Activated naive CD8-positive, alpha-beta T cell treated with anti-CD3 and anti-CD28 coated beads, Interleukin-2, amount 50 U/mL, for 24 hours (primary cell): ENCODE measurements at regions not wholly inside any gene's neighbourhood (a gene's known extent, or its start where the extent isn't known, plus 50 kb on each side); places are given as distances from the start of the nearest gene placed in this dataset.

ENCODE experiments used
- ATAC-seq: fragments of 150-1000 bp; cut with Tn5 transposase; one replicate; pipeline ENCODE4 v1.10.0; 2021
- DNase-seq: peaks from one replicate; pipeline ENCODE4 v3.0.0; 2021
- H3K27ac Mint-ChIP-seq: one replicate; pipeline ENCODE4 v1.8.0; 2021; ENCODE audit warnings: mild to moderate bottlenecking, mixed read lengths
- H3K27me3 Mint-ChIP-seq: one replicate; pipeline ENCODE4 v1.8.0; 2021; ENCODE audit warnings: mixed read lengths
- H3K36me3 Mint-ChIP-seq: one replicate; pipeline ENCODE4 v1.8.0; 2021; ENCODE audit warnings: low read depth, mixed read lengths
- H3K4me1 Mint-ChIP-seq: one replicate; pipeline ENCODE4 v1.8.0; 2021; ENCODE audit warnings: mixed read lengths
- H3K4me3 Mint-ChIP-seq: one replicate; pipeline ENCODE4 v1.8.0; 2021; ENCODE audit warnings: mild to moderate bottlenecking, moderate library complexity, mixed read lengths
- H3K9me3 Mint-ChIP-seq: one replicate; pipeline ENCODE4 v1.8.0; 2021; ENCODE audit warnings: mixed read lengths

DNA sequence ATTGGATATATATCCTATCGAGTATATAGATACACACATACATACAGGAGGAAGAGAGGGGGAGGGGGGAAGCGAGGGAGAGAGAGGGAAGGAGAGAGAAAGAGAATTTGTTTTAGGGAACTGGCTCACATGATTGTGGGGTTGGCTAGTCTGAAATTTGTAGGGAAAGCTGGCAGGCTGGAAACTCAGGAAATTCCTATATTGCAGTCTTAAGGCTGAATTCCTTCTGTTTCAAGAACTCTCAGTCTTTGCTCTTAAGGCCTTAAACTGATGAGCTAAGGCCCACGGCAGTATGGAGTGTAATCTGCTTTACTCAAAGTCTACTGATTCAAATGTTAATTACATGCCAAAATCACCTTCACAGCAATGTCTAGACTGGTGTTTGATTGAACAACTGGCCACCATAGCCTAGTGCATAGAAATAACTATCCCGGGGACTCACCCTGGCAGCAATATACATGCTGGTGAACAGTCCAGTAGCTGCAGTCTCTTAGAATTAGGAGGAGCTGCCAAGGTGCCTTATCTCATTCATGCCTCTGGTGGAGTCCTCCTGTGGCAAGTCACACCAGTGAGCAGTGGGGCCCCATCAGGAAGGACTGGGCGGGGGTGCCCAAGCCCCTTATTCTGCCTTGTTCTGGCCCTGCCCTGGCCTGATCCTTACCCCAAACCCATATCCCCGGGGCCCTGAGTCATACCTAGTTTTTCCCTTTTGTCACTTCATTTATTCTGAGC, 59.7 kb upstream of the AMPD3 start:
- Mint-ChIP-seq H3K4me1 (no peaks in the 10 kb centered on the region), H3K36me3 (no peaks in the 10 kb centered on the region), H3K27ac (no peak overlapping the region), H3K4me3 (no peak overlapping the region), H3K9me3 (no peaks in the 10 kb centered on the region), H3K27me3 (peaks cover 19% of the 10 kb centered on the region)
- no peak for ATAC-seq
- no peak for DNase-seq

DNA sequence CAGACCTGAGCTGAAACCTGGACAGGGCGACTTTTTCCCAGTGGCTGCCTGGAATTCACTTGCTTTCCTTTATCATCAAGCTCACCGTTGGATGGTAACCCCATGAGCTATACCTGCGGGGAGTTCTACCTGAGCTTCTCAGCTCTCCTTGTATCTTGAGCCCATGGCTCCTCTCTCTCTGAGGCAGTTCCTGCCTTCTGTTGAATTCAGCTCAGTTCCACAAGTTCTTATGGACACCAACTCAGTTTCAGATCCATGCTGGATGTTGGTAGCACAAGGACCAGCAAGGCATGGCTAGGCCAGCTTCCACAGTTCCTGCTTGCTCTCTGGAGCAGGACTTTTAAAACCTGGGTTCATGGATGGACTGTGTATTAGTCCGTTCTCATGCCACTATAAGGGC, 58.3 kb upstream of the AMPD3 start:
- Mint-ChIP-seq H3K36me3 (no peaks in the 10 kb centered on the region), H3K9me3 (no peaks in the 10 kb centered on the region), H3K4me3 (no peak overlapping the region), H3K4me1 (no peaks in the 10 kb centered on the region), H3K27ac (no peak overlapping the region), H3K27me3 (peaks cover 12% of the 10 kb centered on the region)
- ATAC-seq (no peak), DNase-seq (no peak)

DNA sequence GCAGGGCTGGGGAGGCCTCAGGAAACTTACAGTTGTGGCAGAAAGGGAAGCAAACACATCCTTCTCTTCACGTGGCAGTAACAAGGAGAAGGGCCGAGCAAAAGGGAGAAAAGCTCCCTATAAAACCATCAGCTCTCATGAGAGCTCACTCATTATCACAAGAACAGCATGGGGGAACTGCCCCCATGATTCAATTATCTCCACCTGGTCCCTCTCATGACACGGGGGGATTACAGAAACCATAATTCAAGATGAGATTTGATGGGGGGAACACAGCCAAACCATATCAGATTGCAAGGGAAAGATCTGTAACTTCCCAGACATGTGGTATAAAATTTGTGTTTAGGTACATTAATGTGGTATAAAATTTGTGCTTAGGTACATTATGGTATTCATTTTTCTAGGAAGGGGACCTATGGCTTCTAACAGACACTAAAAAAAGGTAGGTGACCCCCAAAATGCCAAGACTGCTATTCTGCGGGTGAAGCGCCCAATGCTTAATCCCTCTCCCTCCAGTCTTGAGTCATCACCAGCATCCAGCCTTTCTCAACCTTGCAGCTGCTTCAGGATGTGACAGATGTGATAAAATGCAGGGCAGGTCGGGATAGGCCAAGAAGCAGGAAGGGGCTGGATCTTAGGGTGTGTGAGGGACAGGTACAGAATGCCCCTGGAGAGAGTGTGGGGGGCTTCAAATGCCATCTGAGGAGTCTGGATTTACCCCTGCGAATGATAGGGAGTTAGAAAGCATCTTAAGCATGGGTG, 57.7 kb upstream of the AMPD3 start:
- no peak for ATAC-seq
- no peak overlapping the region for H3K4me3 Mint-ChIP-seq

DNA sequence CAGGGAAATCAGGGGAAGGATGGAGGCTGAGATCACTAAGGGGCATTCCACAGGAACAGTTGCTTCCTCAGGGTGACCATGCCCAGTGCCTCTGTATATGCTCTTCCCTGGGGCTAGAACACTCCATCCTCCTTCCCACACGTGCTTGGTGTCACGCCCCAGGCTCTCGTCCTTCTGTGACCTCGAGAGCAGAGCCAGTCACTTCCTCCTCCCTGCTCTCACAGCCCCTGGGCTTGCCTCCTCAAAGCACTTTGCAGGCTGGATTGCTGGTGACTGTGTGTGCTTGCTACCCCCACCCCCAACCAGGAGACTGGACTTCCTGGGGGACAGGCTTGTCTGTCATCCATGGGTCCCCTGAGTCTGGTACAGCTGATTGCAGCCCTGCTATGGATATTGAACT, 56.5 kb upstream of the AMPD3 start:
- ATAC-seq (no peak), DNase-seq (no peak)
- H3K27me3 Mint-ChIP-seq: peaks cover 6% of the 10 kb centered on the region
- no peak overlapping the region for H3K27ac Mint-ChIP-seq
- H3K4me1 Mint-ChIP-seq: no peaks in the 10 kb centered on the region
- no peak overlapping the region for H3K4me3 Mint-ChIP-seq
- H3K36me3 Mint-ChIP-seq: no peaks in the 10 kb centered on the region
- no peaks in the 10 kb centered on the region for H3K9me3 Mint-ChIP-seq

More for the DNA sequence above, 57.7 kb upstream of the AMPD3 start:
- H3K4me1 Mint-ChIP-seq: no peaks in the 10 kb centered on the region
- no peaks in the 10 kb centered on the region for H3K9me3 Mint-ChIP-seq
- H3K27me3 Mint-ChIP-seq: peaks cover 9% of the 10 kb centered on the region
- DNase-seq: no peak
- no peaks in the 10 kb centered on the region for H3K36me3 Mint-ChIP-seq
- H3K27ac Mint-ChIP-seq: no peak overlapping the region

DNA sequence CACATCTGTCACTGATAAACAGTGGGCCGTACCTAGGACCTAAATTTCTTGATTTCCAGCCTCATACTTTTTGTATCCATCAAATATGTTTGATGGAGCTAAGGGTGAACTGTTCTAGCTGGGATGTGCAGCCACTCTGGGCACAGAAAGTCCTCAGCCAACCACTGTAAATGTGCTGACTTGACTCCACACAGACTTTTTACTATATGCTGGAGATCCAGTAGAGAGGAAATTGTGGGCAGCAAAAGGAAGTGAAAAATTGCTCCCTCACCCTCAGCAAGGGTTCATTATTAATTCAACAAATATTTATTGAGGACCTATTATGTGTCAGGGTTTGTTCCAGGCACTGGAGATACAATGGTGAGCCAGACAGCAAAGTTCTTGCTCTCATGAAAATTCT, 54.2 kb upstream of the AMPD3 start:
- peaks cover 6% of the 10 kb centered on the region for H3K27me3 Mint-ChIP-seq
- H3K9me3 Mint-ChIP-seq: no peaks in the 10 kb centered on the region
- no peak overlapping the region for H3K4me3 Mint-ChIP-seq
- H3K36me3 Mint-ChIP-seq: no peaks in the 10 kb centered on the region
- no peaks in the 10 kb centered on the region for H3K4me1 Mint-ChIP-seq
- H3K27ac Mint-ChIP-seq: no peak overlapping the region
- no peak for DNase-seq
- no peak for ATAC-seq

DNA sequence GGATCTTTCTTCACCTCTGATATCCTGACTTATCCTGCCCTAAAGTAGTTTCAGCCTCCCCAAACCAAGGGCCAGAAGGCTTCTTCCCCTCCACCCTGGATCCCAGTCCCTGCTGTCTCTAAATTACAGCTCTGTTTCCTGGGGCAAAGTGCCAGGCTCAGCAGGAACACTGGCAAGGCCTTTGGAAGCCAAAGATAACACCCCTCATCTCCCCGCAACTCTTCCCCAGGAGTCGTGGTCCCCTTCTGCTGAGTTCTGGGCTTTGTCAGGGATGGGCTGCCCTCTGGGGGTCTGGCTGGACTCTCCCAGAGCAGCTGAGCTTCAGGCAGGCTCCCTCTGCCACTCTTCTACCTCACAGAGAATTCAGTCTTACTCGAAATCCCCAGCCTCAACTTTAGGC, 53.8 kb upstream of the AMPD3 start:
- no peaks in the 10 kb centered on the region for H3K9me3 Mint-ChIP-seq
- H3K27ac Mint-ChIP-seq: no peak overlapping the region
- peaks cover 6% of the 10 kb centered on the region for H3K27me3 Mint-ChIP-seq
- H3K4me3 Mint-ChIP-seq: no peak overlapping the region
- peaks cover 1% of the 10 kb centered on the region for H3K4me1 Mint-ChIP-seq
- no peak for ATAC-seq
- H3K36me3 Mint-ChIP-seq: no peaks in the 10 kb centered on the region
- DNase-seq: no peak

DNA sequence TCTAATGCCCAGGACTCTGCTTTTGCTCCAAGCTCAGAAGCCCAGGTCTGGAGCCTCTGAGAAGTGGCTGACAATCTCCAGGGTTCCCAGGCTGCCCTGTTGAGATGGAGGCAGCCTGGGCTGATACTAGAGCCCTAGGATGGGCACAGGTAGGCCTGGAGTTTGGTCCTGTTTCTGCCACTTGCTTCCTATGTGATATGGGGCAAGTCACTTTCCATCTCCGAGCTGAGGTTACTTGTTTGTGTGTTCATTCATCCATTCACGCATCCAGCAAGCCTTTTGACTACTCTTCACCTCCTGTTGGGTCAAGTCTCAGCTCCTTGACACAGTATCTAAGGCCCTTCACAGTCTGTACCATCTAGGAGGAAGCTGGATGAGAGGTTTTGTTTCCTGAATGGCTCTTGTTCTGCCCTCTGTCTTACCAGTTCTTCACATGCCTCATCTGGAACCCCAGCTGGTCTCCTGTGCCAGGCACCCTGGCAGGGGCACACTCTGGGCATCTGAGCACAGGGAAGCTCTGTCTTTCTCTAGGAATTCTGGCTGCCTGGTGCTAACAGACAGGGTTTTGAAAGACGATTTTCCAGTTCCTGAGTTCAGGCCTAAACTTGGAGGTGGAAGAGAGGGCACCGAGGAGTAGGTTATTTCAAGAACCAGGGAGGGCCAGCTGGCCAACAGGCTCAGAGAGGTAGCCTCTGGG, 53.2 kb upstream of the AMPD3 start:
- Mint-ChIP-seq H3K4me1 (peaks cover 2% of the 10 kb centered on the region), H3K9me3 (no peaks in the 10 kb centered on the region), H3K4me3 (no peak overlapping the region), H3K36me3 (no peaks in the 10 kb centered on the region), H3K27me3 (peaks cover 6% of the 10 kb centered on the region), H3K27ac (no peak overlapping the region)
- no peak for ATAC-seq
- no peak for DNase-seq
